K562 (cell line): ENCODE measurements at regions not wholly inside any gene's neighbourhood (a gene's known extent, or its start where the extent isn't known, plus 50 kb on each side); places are given as distances from the start of the nearest gene placed in this dataset.

Experiments
- ATAC-seq: fragments of 200-7000 bp; cut with Tn5 transposase; 3 replicates; pipeline ENCODE4 v1.9.1; 2020; ENCODE audit warnings: moderate library complexity
- BruUV-seq: library from RNA; stranded (reverse); fragments of 400-500 nt; replicated peaks from 2 replicates; lab custom pipeline; 2021; lab: Mats Ljungman, UMichigan
- CTCF ChIA-PET: fragments of 300-600 bp; formaldehyde crosslinking; extraction: SDS; loops from one replicate; lab custom pipeline; 2021; ENCODE audit warnings: low intra/inter-chr PET ratio; lab: Yijun Ruan, JAX
- POLR2A ChIA-PET: fragments of 300-600, 350-650 bp; sonication (Branson Sonifier 250); formaldehyde crosslinking; extraction: SDS; loops from one replicate; lab custom pipeline; 2021; ENCODE audit warnings: antibody characterized with exemption, inconsistent platforms; lab: Yijun Ruan, JAX
- DNase-seq, 4 experiments: peaks; one replicate each; pipeline versions ENCODE4 v3.0.0 to v3.0.0-alpha.2; 2011 to 2018; ENCODE audit warnings: low spot score in 3 of 4, mixed read lengths in 3 of 4; ENCODE audit errors: extremely low read depth in 1 of 4
- FAIRE-seq: peaks from 2 replicates; lab custom pipeline; 2011; peaks lifted over from hg19 to GRCh38; lab: Jason Lieb, UNC
- H2AFZ ChIP-seq: 2 replicates; pipeline ENCODE4 v1.6.0; 2011; ENCODE audit warnings: low read depth, low read length, control low read depth, inconsistent platforms
- H3K27ac ChIP-seq: fragments of 200-600 bp; 3 replicates; pipeline ENCODE4 v1.8.0; 2011; ENCODE audit warnings: low read depth, mild to moderate bottlenecking, control low read depth, inconsistent platforms, low read length, moderate library complexity, mixed read lengths; ENCODE audit errors: extremely low read depth
- H3K27me3 ChIP-seq, 2 experiments: fragments of 300-600 bp in 1 of 2; 2 replicates in 1 of 2; 3 replicates in 1 of 2; pipeline versions ENCODE4 v1.6.0 to v1.8.0; 2011; ENCODE audit warnings: inconsistent platforms in 2 of 2, low read length in 2 of 2, mild to moderate bottlenecking in 1 of 2, mixed read lengths in 1 of 2, moderate library complexity in 1 of 2; ENCODE audit not compliant: control insufficient read depth in 2 of 2, insufficient read depth in 2 of 2
- H3K36me3 ChIP-seq: fragments of 300-600 bp; 3 replicates; pipeline ENCODE4 v1.8.0; 2011; ENCODE audit warnings: mild to moderate bottlenecking, low read length, inconsistent platforms; ENCODE audit not compliant: control insufficient read depth, insufficient read depth
- H3K4me1 ChIP-seq, 2 experiments: fragments of 200-600 bp in 1 of 2; replicated peaks in 1 of 2; 2 replicates in 1 of 2; 3 replicates in 1 of 2; pipeline versions ENCODE4 v1.5.1 to v1.8.0; 2011; ENCODE audit warnings: inconsistent platforms in 2 of 2, low read length in 2 of 2, mild to moderate bottlenecking in 1 of 2, mixed read lengths in 1 of 2, moderate library complexity in 1 of 2; ENCODE audit not compliant: control insufficient read depth in 2 of 2, insufficient read depth in 2 of 2
- H3K4me2 ChIP-seq: 2 replicates; pipeline ENCODE4 v1.6.1; 2011; ENCODE audit warnings: low read length, control low read depth, inconsistent platforms, mixed read lengths; ENCODE audit not compliant: insufficient read depth
- H3K4me3 ChIP-seq: fragments of 200-600 bp; sonication (generic), shearing (Covaris generic); 2 replicates; pipeline ENCODE4 v1.5.1; 2016; ENCODE audit warnings: control low read depth, inconsistent platforms
- H3K79me2 ChIP-seq: fragments of 200-600 bp; 3 replicates; pipeline ENCODE4 v1.8.0; 2011; ENCODE audit warnings: low read length, inconsistent platforms; ENCODE audit not compliant: control insufficient read depth, insufficient read depth
- H3K9ac ChIP-seq, 2 experiments: 2 replicates each; pipeline versions ENCODE4 v1.6.0 to v1.6.1; 2011; ENCODE audit warnings: low read depth in 2 of 2, low read length in 2 of 2, control low read depth in 1 of 2, inconsistent platforms in 1 of 2, mild to moderate bottlenecking in 1 of 2, mixed read lengths in 1 of 2; ENCODE audit not compliant: insufficient read depth in 1 of 2
- H3K9me1 ChIP-seq: one replicate; pipeline ENCODE4 v1.6.0; 2011; ENCODE audit warnings: inconsistent platforms, mild to moderate bottlenecking, low read length, moderate library complexity; ENCODE audit not compliant: control insufficient read depth, insufficient read depth
- H3K9me3 ChIP-seq: replicated peaks from 2 replicates; pipeline ENCODE4 v1.5.1; 2011; ENCODE audit warnings: low read depth, low read length, inconsistent platforms; ENCODE audit not compliant: control insufficient read depth, insufficient read depth
- H4K20me1 ChIP-seq: replicated peaks from 2 replicates; pipeline ENCODE4 v1.6.1; 2011; ENCODE audit warnings: low read length, inconsistent platforms, mixed read lengths; ENCODE audit not compliant: control insufficient read depth, insufficient read depth
- ARID2 ChIP-seq: fragments of 450-650 bp; IDR thresholded peaks from 2 replicates; pipeline ENCODE4 v1.6.1; 2017; ENCODE audit warnings: antibody characterized with exemption, mild to moderate bottlenecking
- BCLAF1 ChIP-seq, 2 experiments: fragments of 450-650 bp in 1 of 2; IDR thresholded peaks; 2 replicates each; pipeline ENCODE4 v1.6.1; 2011 to 2017; ENCODE audit warnings: low read depth in 2 of 2, antibody characterized with exemption in 1 of 2, borderline replicate concordance in 1 of 2, low read length in 1 of 2, mild to moderate bottlenecking in 1 of 2, mixed read lengths in 1 of 2; ENCODE audit not compliant: control insufficient read depth in 1 of 2
- EZH2 ChIP-seq: IDR thresholded peaks from 2 replicates; pipeline ENCODE4 v1.6.1; 2012; ENCODE audit warnings: low read depth, mild to moderate bottlenecking, inconsistent platforms, low read length, borderline replicate concordance
- KDM1A ChIP-seq, 2 experiments: fragments of 450-650 bp; IDR thresholded peaks; 2 replicates each; pipeline ENCODE4 v1.6.1; 2016; ENCODE audit warnings: mild to moderate bottlenecking in 2 of 2
- MAX ChIP-seq: sonication (generic); formaldehyde crosslinking; IDR thresholded peaks from 2 replicates; pipeline ENCODE4 v1.9.0; 2022; ENCODE audit warnings: mild to moderate bottlenecking, missing genetic modification reagents
- MTA1 ChIP-seq: fragments of 450-650 bp; IDR thresholded peaks from 2 replicates; pipeline ENCODE4 v1.6.1; 2017; ENCODE audit warnings: borderline replicate concordance
- NBN ChIP-seq: fragments of 450-650 bp; IDR thresholded peaks from 2 replicates; pipeline ENCODE4 v1.6.1; 2016; ENCODE audit warnings: low read depth, mild to moderate bottlenecking
- NFRKB ChIP-seq: fragments of 450-650 bp; IDR thresholded peaks from 2 replicates; pipeline ENCODE4 v1.6.1; 2016; ENCODE audit warnings: low read depth
- NFXL1 ChIP-seq: fragments of 450-650 bp; formaldehyde crosslinking; IDR thresholded peaks from 2 replicates; pipeline ENCODE4 v1.4.0; 2021; ENCODE audit warnings: mild to moderate bottlenecking
- POLR2AphosphoS5 ChIP-seq: IDR thresholded peaks from 2 replicates; pipeline ENCODE4 v1.6.1; 2011; ENCODE audit warnings: mild to moderate bottlenecking, low read depth, low read length, moderate library complexity; ENCODE audit not compliant: control insufficient read depth, insufficient read depth
- RFX5 ChIP-seq: IDR thresholded peaks from 2 replicates; pipeline ENCODE4 v1.6.1; 2011; ENCODE audit warnings: low read depth, mild to moderate bottlenecking, improper control_type of control experiment, low read length
- SNAPC5 ChIP-seq: fragments of 250-450 bp; sonication (Bioruptor Pico); IDR thresholded peaks from 2 replicates; pipeline ENCODE4 v1.8.0; 2021; ENCODE audit warnings: moderate library complexity, mild to moderate bottlenecking, inconsistent platforms
- YBX1 ChIP-seq: fragments of 450-650 bp; IDR thresholded peaks from 2 replicates; pipeline ENCODE4 v1.7.1; 2016; ENCODE audit warnings: mild to moderate bottlenecking
- ZSCAN32 ChIP-seq: fragments of 450-650 bp; formaldehyde crosslinking; IDR thresholded peaks from 2 replicates; pipeline ENCODE4 v1.4.0; 2020; ENCODE audit warnings: mild to moderate bottlenecking, moderate library complexity
- WGBS: fragments of 100-300 bp; shearing (Covaris generic); methylation state at CpG from one replicate; pipeline ENCODE4 v1.1.6; 2016; ENCODE audit warnings: low coverage, mixed read lengths; ENCODE audit not compliant: insufficient coverage; ENCODE audit errors: missing lambda C conversion rate; 5-methylcytosine and 5-hydroxymethylcytosine counted together
- in situ Hi-C: fragments of 300-500 bp; cut with MboI; formaldehyde crosslinking; loops from 4 replicates; pipeline ENCODE4 v1.15.0; 2018; ENCODE audit warnings: inconsistent platforms, mixed read lengths
- intact Hi-C: fragments of 100-400 bp; cut with micrococcal nuclease; formaldehyde crosslinking; loops from 2 replicates; pipeline ENCODE4 v1.14.2; 2022

- POLR2A ChIA-PET: interaction anchor here (1.1 to 2.5 kb wide), 2 partner anchors 8 to 9 kb away, joined by 3 to 6 read pairs; no protein-coding TSS in a partner anchor
- in situ Hi-C loops: no loop called here
- DNase-seq: no peak
- H3K4me3 ChIP-seq: no peak overlapping the region
- intact Hi-C loops: no loop called here
- H3K27me3 ChIP-seq: no peaks in the 10 kb centered on the region
- no peaks in the 10 kb centered on the region for H3K9me1 ChIP-seq
- BruUV-seq: no TSS peak
- no peaks in the 10 kb centered on the region for H3K79me2 ChIP-seq
- no peak overlapping the region for H3K4me2 ChIP-seq
- CTCF ChIA-PET: no interaction called here
- H3K27ac ChIP-seq: no peak overlapping the region
- H3K9ac ChIP-seq: no peak overlapping the region
- H4K20me1 ChIP-seq: no peaks in the 10 kb centered on the region
- no peaks in the 10 kb centered on the region; a peak in 1 of 5 replicates for H3K4me1 ChIP-seq
- H3K9me3 ChIP-seq: no peaks in the 10 kb centered on the region
- no peak for ATAC-seq
- no peak for FAIRE-seq
- 27% methylated on average over 1 of the region's 1 CpG for WGBS
- no peaks in the 10 kb centered on the region for H3K36me3 ChIP-seq
- TF ChIP-seq NFXL1 (CRISPR knock-in tag) (no peak), ZSCAN32 (CRISPR knock-in tag) (no peak), YBX1 (no peak), RFX5 (no peak), KDM1A (IDR thresholded peaks at IDR 0.05) (no peak), MTA1 (no peak), NFRKB (no peak), BCLAF1 (IDR thresholded peaks at IDR 0.05; ENCODE audit: borderline replicate concordance in 1 of 2, control insufficient read depth in 1 of 2, low read depth in 2 of 2, low read length in 1 of 2) (no peak), EZH2 (no peak), NBN (no peak), SNAPC5 (CRISPR knock-in tag) (no peak), MAX (CRISPR knock-in tag) (no peak), POLR2AphosphoS5 (no peak), ARID2 (no peak)
- H2AFZ ChIP-seq: no peak overlapping the region
These were observed 54.7 kb downstream of the ATXN3L start for GRCh38 chrX:13265111-13265510.
